SU-DHL-6 (cell line): ENCODE measurements at regions not wholly inside any gene's neighbourhood (a gene's known extent, or its start where the extent isn't known, plus 50 kb on each side); places are given as distances from the start of the nearest gene placed in this dataset.

Experiments used
- H2AFZ ChIP-seq: fragments of 200-600 bp; sonication (generic); 2 replicates; pipeline ENCODE4 v1.6.1; 2014; ENCODE audit warnings: low read depth, mild to moderate bottlenecking, moderate library complexity, mixed read lengths, antibody characterized with exemption, low read length; ENCODE audit not compliant: severe bottlenecking
- H3F3A ChIP-seq: fragments of 200-600 bp; shearing (Covaris generic); 2 replicates; pipeline ENCODE4 v1.6.0; 2016; ENCODE audit warnings: antibody characterized with exemption, mild to moderate bottlenecking; ENCODE audit not compliant: insufficient read depth
- H3K27ac ChIP-seq: fragments of 200-600 bp; sonication (generic); 2 replicates; pipeline ENCODE4 v1.5.1; 2016; ENCODE audit warnings: low read depth, mild to moderate bottlenecking, low read length, moderate library complexity, mixed read lengths
- H3K27me3 ChIP-seq: fragments of 200-600 bp; sonication (generic), shearing (Covaris generic); 2 replicates; pipeline ENCODE4 v1.6.0; 2014; ENCODE audit warnings: mild to moderate bottlenecking, low read length
- H3K36me3 ChIP-seq: fragments of 200-600 bp; sonication (generic); 2 replicates; pipeline ENCODE4 v1.6.1; 2014; ENCODE audit warnings: mild to moderate bottlenecking, low read length, mixed read lengths
- H3K4me2 ChIP-seq: fragments of 300-600, 200-600 bp; shearing (Covaris generic), sonication (generic); 2 replicates; pipeline ENCODE4 v1.6.0; 2014; ENCODE audit warnings: low read length, low read depth, mild to moderate bottlenecking; ENCODE audit not compliant: poor library complexity, severe bottlenecking
- H3K4me3 ChIP-seq: fragments of 200-600 bp; sonication (generic); 2 replicates; pipeline ENCODE4 v1.5.1; 2014; ENCODE audit warnings: antibody characterized with exemption, low read length, mild to moderate bottlenecking, mixed read lengths; ENCODE audit not compliant: insufficient read depth, poor library complexity, severe bottlenecking
- H3K79me2 ChIP-seq: fragments of 200-600 bp; sonication (generic); 2 replicates; pipeline ENCODE4 v1.6.1; 2014; ENCODE audit warnings: mild to moderate bottlenecking, low read length, moderate library complexity; ENCODE audit not compliant: insufficient read depth
- H3K9ac ChIP-seq: fragments of 200-600 bp; sonication (generic); 2 replicates; pipeline ENCODE4 v1.7.0; 2014; ENCODE audit warnings: mild to moderate bottlenecking, low read length
- H3K9me2 ChIP-seq: fragments of 200-600 bp; sonication (generic); replicated peaks from 2 replicates; pipeline ENCODE4 v1.6.1; 2014; ENCODE audit warnings: low read length; ENCODE audit not compliant: insufficient read depth
- H3K9me3 ChIP-seq: fragments of 200-600 bp; sonication (generic); 2 replicates; pipeline ENCODE4 v1.6.1; 2014; ENCODE audit warnings: low read length, mixed read lengths; ENCODE audit not compliant: insufficient read depth
- H4K20me1 ChIP-seq: fragments of 200-600 bp; sonication (generic); 2 replicates; pipeline ENCODE4 v1.6.1; 2014; ENCODE audit warnings: low read depth, mild to moderate bottlenecking, antibody characterized with exemption, low read length, moderate library complexity, mixed read lengths
- CTCF ChIP-seq: fragments of 200-600 bp; sonication (generic); IDR thresholded peaks from one replicate; pipeline ENCODE4 v1.5.1; 2017; ENCODE audit warnings: antibody characterized with exemption, mild to moderate bottlenecking, low read length, moderate library complexity; ENCODE audit not compliant: insufficient read depth, poor library complexity, severe bottlenecking
- EZH2phosphoT487 ChIP-seq: fragments of 200-600 bp; sonication (generic), shearing (Covaris generic); conservative IDR thresholded peaks from 2 replicates; pipeline ENCODE4 v1.6.1; 2018; ENCODE audit warnings: mild to moderate bottlenecking, antibody characterized with exemption, low read length, moderate library complexity, mixed read lengths

GRCh38 chr2:9760902-9761228, 82.4 kb upstream of the TAF1B start:
- no peak overlapping the region for H3K4me3 ChIP-seq
- no peak for TF ChIP-seq CTCF
- no peak for TF ChIP-seq EZH2phosphoT487
- no peaks in the 10 kb centered on the region for H3K36me3 ChIP-seq
- no peak overlapping the region for H3K9ac ChIP-seq
- H3K27me3 ChIP-seq: no peaks in the 10 kb centered on the region
- H3F3A ChIP-seq: no peaks in the 10 kb centered on the region
- H3K9me2 ChIP-seq: no peaks in the 10 kb centered on the region
- no peaks in the 10 kb centered on the region for H3K9me3 ChIP-seq
- H3K27ac ChIP-seq: no peak overlapping the region
- no peaks in the 10 kb centered on the region for H4K20me1 ChIP-seq
- H3K79me2 ChIP-seq: no peaks in the 10 kb centered on the region
- H2AFZ ChIP-seq: no peak overlapping the region
- no peak overlapping the region for H3K4me2 ChIP-seq

- no peak overlapping the region for H3K9ac ChIP-seq
- H3K9me3 ChIP-seq: no peaks in the 10 kb centered on the region
- H2AFZ ChIP-seq: no peak overlapping the region
- H3K9me2 ChIP-seq: no peaks in the 10 kb centered on the region
- no peaks in the 10 kb centered on the region for H4K20me1 ChIP-seq
- no peak overlapping the region for H3K27ac ChIP-seq
- no peaks in the 10 kb centered on the region for H3K79me2 ChIP-seq
- TF ChIP-seq CTCF (no peak), EZH2phosphoT487 (no peak)
- no peak overlapping the region for H3K4me3 ChIP-seq
- no peaks in the 10 kb centered on the region for H3K27me3 ChIP-seq
- H3F3A ChIP-seq: no peaks in the 10 kb centered on the region
- H3K36me3 ChIP-seq: no peaks in the 10 kb centered on the region
- H3K4me2 ChIP-seq: no peak overlapping the region
Measured at GRCh38 chr2:9761577-9761976, 81.7 kb upstream of the TAF1B start.

DNA sequence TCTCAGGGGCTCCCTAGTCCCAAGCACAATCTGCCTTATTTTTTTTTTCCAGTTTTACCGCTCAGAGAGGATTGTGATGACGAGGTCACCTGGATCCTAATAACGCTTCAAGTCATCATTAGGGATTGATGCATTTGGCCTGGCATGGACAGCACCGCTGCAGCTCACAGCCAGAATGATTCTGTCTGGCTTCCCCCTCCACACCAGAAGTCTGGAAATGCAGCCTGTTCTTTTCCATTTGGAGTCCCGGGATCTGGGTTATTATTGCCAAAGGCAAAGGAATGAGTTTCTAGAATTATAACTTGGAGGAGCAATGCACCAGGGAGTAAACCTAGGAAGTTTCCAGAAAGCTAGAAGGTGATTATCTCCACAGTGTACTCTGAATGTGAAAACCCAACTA, 81.1 kb upstream of the TAF1B start:
- H3K4me2 ChIP-seq: no peak overlapping the region
- H2AFZ ChIP-seq: no peak overlapping the region
- H3K27ac ChIP-seq: no peak overlapping the region

More for the DNA sequence above, 81.1 kb upstream of the TAF1B start:
- Histone ChIP-seq H3K36me3 (no peaks in the 10 kb centered on the region), H3K9me2 (no peaks in the 10 kb centered on the region), H3K4me3 (no peak overlapping the region), H3K79me2 (no peaks in the 10 kb centered on the region), H4K20me1 (no peaks in the 10 kb centered on the region), H3K9ac (no peak overlapping the region), H3K9me3 (no peaks in the 10 kb centered on the region), H3F3A (no peaks in the 10 kb centered on the region), H3K27me3 (no peaks in the 10 kb centered on the region)
- TF ChIP-seq EZH2phosphoT487 (no peak), CTCF (no peak)
